H9 (cell line): ENCODE measurements at regions not wholly inside any gene's neighbourhood (a gene's known extent, or its start where the extent isn't known, plus 50 kb on each side); places are given as distances from the start of the nearest gene placed in this dataset.

Source experiments
- DNase-seq: peaks from one replicate; pipeline ENCODE4 v3.0.0-alpha.2; 2017
- H2AFZ ChIP-seq: one replicate; pipeline ENCODE4 v1.6.1; 2013; ENCODE audit warnings: mild to moderate bottlenecking, low read length, control low read depth, moderate library complexity
- H2AK5ac ChIP-seq: 2 replicates; pipeline ENCODE4 v1.6.1; 2013; ENCODE audit warnings: low read length, control low read depth, mixed read lengths; ENCODE audit not compliant: insufficient read length
- H2BK120ac ChIP-seq: one replicate; pipeline ENCODE4 v1.6.1; 2013; ENCODE audit warnings: low read depth, mild to moderate bottlenecking, low read length, control low read depth, inconsistent platforms; ENCODE audit not compliant: poor library complexity, severe bottlenecking
- H2BK12ac ChIP-seq: 2 replicates; pipeline ENCODE4 v1.6.1; 2013; ENCODE audit warnings: low read length, control low read depth, mixed read lengths, low read depth; ENCODE audit not compliant: insufficient read length
- H2BK15ac ChIP-seq: 2 replicates; pipeline ENCODE4 v1.6.1; 2013; ENCODE audit warnings: low read depth, low read length, control low read depth
- H2BK20ac ChIP-seq: one replicate; pipeline ENCODE4 v1.6.1; 2013; ENCODE audit warnings: low read depth, mild to moderate bottlenecking, low read length, control low read depth, inconsistent platforms; ENCODE audit not compliant: poor library complexity, severe bottlenecking
- H2BK5ac ChIP-seq: 2 replicates; pipeline ENCODE4 v1.6.1; 2013; ENCODE audit warnings: low read length, control low read depth, mixed read lengths; ENCODE audit not compliant: insufficient read length
- H3K14ac ChIP-seq: 2 replicates; pipeline ENCODE4 v1.6.1; 2013; ENCODE audit warnings: low read length, control low read depth; ENCODE audit not compliant: insufficient read depth
- H3K18ac ChIP-seq: 2 replicates; pipeline ENCODE4 v1.6.1; 2013; ENCODE audit warnings: low read depth, mild to moderate bottlenecking, mixed read lengths, low read length, control low read depth; ENCODE audit not compliant: insufficient read length
- H3K23ac ChIP-seq: 2 replicates; pipeline ENCODE4 v1.6.1; 2013; ENCODE audit warnings: low read length, control low read depth, mixed read lengths, low read depth; ENCODE audit not compliant: insufficient read length
- H3K23me2 ChIP-seq: 2 replicates; pipeline ENCODE4 v1.6.1; 2013; ENCODE audit warnings: low read depth, mild to moderate bottlenecking, mixed read lengths, low read length, control low read depth; ENCODE audit not compliant: insufficient read length, poor library complexity, severe bottlenecking
- H3K27ac ChIP-seq: 2 replicates; pipeline ENCODE4 v1.5.1; 2013; ENCODE audit warnings: low read length, control low read depth, mixed read lengths, low read depth; ENCODE audit not compliant: insufficient read length
- H3K27me3 ChIP-seq: 2 replicates; pipeline ENCODE4 v1.6.1; 2013; ENCODE audit warnings: low read length, control low read depth, inconsistent platforms; ENCODE audit not compliant: insufficient read depth
- H3K4ac ChIP-seq: 2 replicates; pipeline ENCODE4 v1.6.1; 2013; ENCODE audit warnings: low read depth, mild to moderate bottlenecking, control low read depth, inconsistent platforms, low read length, moderate library complexity
- H3K4me1 ChIP-seq: 2 replicates; pipeline ENCODE4 v1.6.1; 2013; ENCODE audit warnings: low read length, control low read depth, inconsistent platforms; ENCODE audit not compliant: insufficient read depth
- H3K4me2 ChIP-seq: 2 replicates; pipeline ENCODE4 v1.6.1; 2013; ENCODE audit warnings: low read length, control low read depth, mixed read lengths; ENCODE audit not compliant: insufficient read length, insufficient read depth
- H3K56ac ChIP-seq: 2 replicates; pipeline ENCODE4 v1.6.1; 2013; ENCODE audit warnings: low read depth, mild to moderate bottlenecking, mixed read lengths, low read length, control low read depth; ENCODE audit not compliant: insufficient read length
- H3K79me1 ChIP-seq: 2 replicates; pipeline ENCODE4 v1.6.1; 2013; ENCODE audit warnings: low read depth, mild to moderate bottlenecking, moderate library complexity, low read length, control low read depth, inconsistent platforms; ENCODE audit not compliant: insufficient read depth, poor library complexity, severe bottlenecking
- H3K79me2 ChIP-seq: 2 replicates; pipeline ENCODE4 v1.6.1; 2013; ENCODE audit warnings: low read length, control low read depth, inconsistent platforms; ENCODE audit not compliant: insufficient read depth
- H3K9ac ChIP-seq: 2 replicates; pipeline ENCODE4 v1.6.1; 2013; ENCODE audit warnings: low read length, control low read depth, mixed read lengths; ENCODE audit not compliant: insufficient read length; ENCODE audit errors: extremely low read depth
- H3K9me3 ChIP-seq: one replicate; pipeline ENCODE4 v1.6.1; 2013; ENCODE audit warnings: low read depth, low read length, inconsistent platforms; ENCODE audit not compliant: control insufficient read depth
- H3T11ph ChIP-seq: one replicate; pipeline ENCODE4 v1.6.1; 2013; ENCODE audit warnings: mild to moderate bottlenecking, low read length, control low read depth, inconsistent platforms
- H4K20me1 ChIP-seq: one replicate; pipeline ENCODE4 v1.6.1; 2013; ENCODE audit not compliant: control insufficient read depth, insufficient read length, insufficient read depth
- H4K5ac ChIP-seq: 2 replicates; pipeline ENCODE4 v1.6.1; 2013; ENCODE audit warnings: low read depth, mild to moderate bottlenecking, mixed read lengths, low read length, control low read depth; ENCODE audit not compliant: insufficient read length
- H4K8ac ChIP-seq: replicated peaks from 2 replicates; pipeline ENCODE4 v1.6.1; 2013; ENCODE audit warnings: low read length, control low read depth, mixed read lengths, low read depth; ENCODE audit not compliant: insufficient read length
- H4K91ac ChIP-seq: 2 replicates; pipeline ENCODE4 v1.6.1; 2013; ENCODE audit warnings: low read depth, mild to moderate bottlenecking, moderate library complexity, mixed read lengths, low read length, control low read depth; ENCODE audit not compliant: insufficient read length
- H3K27ac Mint-ChIP-seq, 3 experiments: 2 replicates in 2 of 3; 3 replicates in 1 of 3; pipeline ENCODE4 v1.8.0; 2020 to 2021; ENCODE audit warnings: mixed read lengths in 3 of 3, mild to moderate bottlenecking in 1 of 3, moderate library complexity in 1 of 3
- H3K27me3 Mint-ChIP-seq: 2 replicates; pipeline ENCODE4 v1.8.0; 2021; ENCODE audit warnings: low read depth, mild to moderate bottlenecking, moderate library complexity, mixed read lengths
- H3K36me3 Mint-ChIP-seq, 3 experiments: 2 replicates in 2 of 3; 3 replicates in 1 of 3; pipeline ENCODE4 v1.8.0; 2020 to 2021; ENCODE audit warnings: low read depth in 3 of 3, mixed read lengths in 3 of 3; ENCODE audit not compliant: insufficient read depth in 1 of 3
- H3K4me1 Mint-ChIP-seq, 2 experiments: 2 replicates each; pipeline ENCODE4 v1.8.0; 2020; ENCODE audit warnings: mixed read lengths in 2 of 2
- H3K4me3 Mint-ChIP-seq, 2 experiments: 2 replicates in 1 of 2; 3 replicates in 1 of 2; pipeline ENCODE4 v1.8.0; 2020 to 2021; ENCODE audit warnings: mild to moderate bottlenecking in 2 of 2, mixed read lengths in 2 of 2, moderate library complexity in 1 of 2
- H3K9me3 Mint-ChIP-seq, 2 experiments: 2 replicates in 1 of 2; 3 replicates in 1 of 2; pipeline ENCODE4 v1.8.0; 2020; ENCODE audit warnings: mild to moderate bottlenecking in 2 of 2, mixed read lengths in 2 of 2, moderate library complexity in 1 of 2
- CTCF ChIP-seq: fragments of 200-600 bp; sonication (generic); conservative IDR thresholded peaks from 3 replicates; pipeline ENCODE4 v1.8.0; 2021; ENCODE audit warnings: antibody characterized with exemption, mild to moderate bottlenecking
- whole genome bisulfite sequencing: extraction: QIAGEN DNeasy Blood & Tissue Kit; methylation state at CpG from one replicate; pipeline ENCODE4 v1.1.7; 2013; ENCODE audit warnings: missing lambda C conversion rate, low lambda C conversion rate, mixed read lengths; ENCODE audit not compliant: insufficient read length; ENCODE audit errors: extremely low coverage; 5-methylcytosine and 5-hydroxymethylcytosine counted together

DNA sequence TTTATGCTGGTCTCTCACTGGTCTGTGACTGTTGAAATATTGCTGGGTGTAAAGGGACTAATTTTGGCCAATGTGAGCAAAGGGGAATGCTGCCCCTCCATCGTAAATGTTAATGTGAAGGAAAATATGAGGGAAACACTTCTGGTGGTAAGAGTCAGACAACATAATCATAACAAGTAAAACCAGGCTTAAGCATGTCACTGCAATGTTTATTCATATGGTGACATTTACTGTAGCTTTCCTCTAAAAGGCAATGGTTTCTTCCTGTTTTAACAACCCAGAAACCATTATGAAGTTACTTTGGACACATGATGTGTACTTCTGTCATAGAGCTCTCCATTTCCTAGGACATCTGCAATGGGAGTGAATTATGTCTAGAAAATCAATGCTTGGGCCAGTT lies 358.0 kb downstream of the LMO4 start:
- Histone ChIP-seq H2AK5ac (no peak overlapping the region), H4K8ac (no peak overlapping the region), H3K27me3 (no peaks in the 10 kb centered on the region; the same call in 1 of the 2 replicates), H3K23ac (no peak overlapping the region), H3K9ac (no peak overlapping the region), H3K27ac (no peak overlapping the region), H2BK12ac (no peak overlapping the region), H4K91ac (no peak overlapping the region), H3K79me2 (no peaks in the 10 kb centered on the region), H3T11ph (no peak overlapping the region), H4K20me1 (no peaks in the 10 kb centered on the region), H4K5ac (no peak overlapping the region), H3K79me1 (no peaks in the 10 kb centered on the region), H3K23me2 (no peaks in the 10 kb centered on the region), H3K56ac (no peak overlapping the region), H2BK120ac (no peak overlapping the region), H3K4me1 (peaks cover 9% of the 10 kb centered on the region; the same call in 1 of the 2 replicates), H3K4ac (no peak overlapping the region), H3K18ac (no peak overlapping the region), H2BK20ac (no peak overlapping the region), H2AFZ (no peak overlapping the region), H2BK5ac (no peak overlapping the region), H3K14ac (no peak overlapping the region), H3K4me2 (no peak overlapping the region), H2BK15ac (no peak overlapping the region), H3K9me3 (no peaks in the 10 kb centered on the region)
- Mint-ChIP-seq H3K27me3 (peaks cover 52% of the 10 kb centered on the region), H3K9me3 (no peaks in the 10 kb centered on the region; a peak in 1 of 5 replicates), H3K4me1 (peaks cover 41 to 42% of the 10 kb centered on the region in 2 experiments), H3K27ac (peak overlapping the region in 1 of 3 experiments; percentile 4; a peak in 1 of 7 replicates), H3K4me3 (no peak overlapping the region; a peak in 1 of 5 replicates), H3K36me3 (peaks cover 0 to 2% (median 0%) of the 10 kb centered on the region in 3 experiments; a peak in 1 of 7 replicates)
- no peak for TF ChIP-seq CTCF
- DNase-seq = no peak
- no CpG with 5 or more reads among the region's 1 CpG for WGBS
